ENCODE measurements at regions not wholly inside any gene's neighbourhood (a gene's known extent, or its start where the extent isn't known, plus 50 kb on each side); places are given as distances from the start of the nearest gene placed in this dataset.

GRCh38 chr11:37612146-37612545, 1014.1 kb upstream of the RAG2 start:
- no peaks in the 10 kb centered on the region for H3K36me3 ChIP-seq
- no peaks in the 10 kb centered on the region for H3K4me1 ChIP-seq
- intact Hi-C loops (cut with DNase I), result no loop called here
- no peak for TF ChIP-seq CTCF (IDR thresholded peaks at IDR 0.05)
- H3K9me3 ChIP-seq, result no peaks in the 10 kb centered on the region
- no peak overlapping the region for H3K4me3 ChIP-seq
- ATAC-seq (no peak), DNase-seq (no peak)
- H3K27me3 ChIP-seq (ENCODE audit: low read depth), result no peaks in the 10 kb centered on the region
- no peak overlapping the region for H3K27ac ChIP-seq

DNA sequence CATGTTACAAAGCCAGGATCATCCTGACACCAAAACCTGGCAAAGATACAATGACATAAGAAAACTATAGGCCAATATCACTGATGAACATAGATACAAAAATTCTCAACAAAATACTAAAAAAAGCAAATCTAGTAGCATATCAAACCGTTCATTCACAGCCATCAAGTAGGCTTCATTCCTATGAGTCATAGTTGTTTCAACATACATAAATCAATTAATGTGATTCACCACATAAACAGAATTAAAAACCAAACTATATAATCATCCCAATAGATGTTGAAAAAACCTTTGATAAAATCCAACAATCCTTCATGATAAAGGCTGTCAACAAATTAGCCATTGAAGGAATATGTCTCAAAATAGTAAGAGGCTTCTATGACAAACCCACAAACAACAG, 1007.2 kb upstream of the RAG2 start:
- TF ChIP-seq CTCF (IDR thresholded peaks at IDR 0.05), result no peak
- no peak overlapping the region for H3K4me3 ChIP-seq
- no peaks in the 10 kb centered on the region for H3K9me3 ChIP-seq
- H3K27ac ChIP-seq, result no peak overlapping the region
- ATAC-seq (no peak), DNase-seq (no peak)
- H3K4me1 ChIP-seq, result no peaks in the 10 kb centered on the region
- H3K27me3 ChIP-seq (ENCODE audit: low read depth), result no peaks in the 10 kb centered on the region
- intact Hi-C loops (cut with DNase I), result no loop called here
- H3K36me3 ChIP-seq, result no peaks in the 10 kb centered on the region

DNA sequence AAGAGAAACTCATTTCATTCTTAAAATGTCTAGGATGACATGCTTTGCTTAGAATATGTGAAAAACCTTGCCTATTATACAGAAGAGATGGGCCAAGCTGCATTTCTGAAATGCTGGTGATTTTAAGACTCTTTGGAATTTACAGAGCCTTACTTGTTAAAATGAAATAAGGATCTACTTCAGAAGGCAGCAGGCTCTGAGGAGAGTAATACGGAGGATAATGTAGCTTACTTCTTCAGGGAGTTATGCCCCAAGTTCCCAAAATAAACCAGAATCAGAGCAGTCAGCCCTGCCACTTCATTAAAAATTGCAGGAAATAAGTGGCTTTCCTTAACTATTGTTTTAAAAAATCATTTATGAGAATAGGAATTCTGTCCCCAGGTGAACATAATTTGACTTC, 1000.3 kb upstream of the RAG2 start:
- DNase-seq (no peak), ATAC-seq (no peak)
- no peak overlapping the region for H3K4me3 ChIP-seq
- H3K36me3 ChIP-seq, result no peaks in the 10 kb centered on the region
- no peak overlapping the region for H3K27ac ChIP-seq
- H3K4me1 ChIP-seq, result no peaks in the 10 kb centered on the region
- no peaks in the 10 kb centered on the region for H3K27me3 ChIP-seq (ENCODE audit: low read depth)
- TF ChIP-seq CTCF (IDR thresholded peaks at IDR 0.05), result no peak
- intact Hi-C loops (cut with DNase I), result no loop called here
- H3K9me3 ChIP-seq, result no peaks in the 10 kb centered on the region

GRCh38 chr11:37597776-37598175, 999.7 kb upstream of the RAG2 start:
- intact Hi-C loops (cut with DNase I), result no loop called here
- H3K27me3 ChIP-seq (ENCODE audit: low read depth), result no peaks in the 10 kb centered on the region
- DNase-seq (no peak), ATAC-seq (no peak)
- no peaks in the 10 kb centered on the region for H3K9me3 ChIP-seq
- no peak overlapping the region for H3K4me3 ChIP-seq
- no peaks in the 10 kb centered on the region for H3K4me1 ChIP-seq
- no peaks in the 10 kb centered on the region for H3K36me3 ChIP-seq
- H3K27ac ChIP-seq, result no peak overlapping the region
- no peak for TF ChIP-seq CTCF (IDR thresholded peaks at IDR 0.05)

DNA sequence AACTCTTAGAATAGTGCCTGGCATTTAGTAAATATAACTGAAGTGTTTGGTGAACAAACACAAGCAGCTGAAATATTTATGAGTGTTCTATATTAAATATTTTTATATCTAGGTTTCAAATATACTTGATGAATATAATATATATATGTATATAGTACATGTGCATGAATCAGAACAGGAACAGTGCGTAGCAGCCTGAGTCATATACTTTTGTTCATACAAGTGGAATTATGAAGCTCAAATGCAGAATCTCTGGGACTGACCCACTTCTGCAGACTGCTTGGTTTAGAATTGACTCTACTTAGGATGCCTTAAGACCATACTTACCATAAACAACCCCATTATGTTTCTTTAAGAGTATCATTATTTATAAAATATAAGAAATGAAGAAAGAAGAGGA, 997.8 kb upstream of the RAG2 start:
- no peak overlapping the region for H3K27ac ChIP-seq
- H3K27me3 ChIP-seq (ENCODE audit: low read depth), result no peaks in the 10 kb centered on the region
- DNase-seq, result no peak
- H3K4me3 ChIP-seq, result no peak overlapping the region
- no peaks in the 10 kb centered on the region for H3K4me1 ChIP-seq
- intact Hi-C loops (cut with DNase I), result no loop called here
- TF ChIP-seq CTCF (IDR thresholded peaks at IDR 0.05), result no peak
- no peaks in the 10 kb centered on the region for H3K36me3 ChIP-seq
- no peaks in the 10 kb centered on the region for H3K9me3 ChIP-seq
- no peak for ATAC-seq

GRCh38 chr11:37574361-37574760, 976.3 kb upstream of the RAG2 start:
- Histone ChIP-seq H3K27ac (no peak overlapping the region), H3K27me3 (ENCODE audit: low read depth) (no peaks in the 10 kb centered on the region), H3K9me3 (no peaks in the 10 kb centered on the region), H3K36me3 (no peaks in the 10 kb centered on the region), H3K4me3 (no peak overlapping the region), H3K4me1 (no peaks in the 10 kb centered on the region)
- intact Hi-C loops (cut with DNase I), result no loop called here
- TF ChIP-seq CTCF (IDR thresholded peaks at IDR 0.05), result no peak
- ATAC-seq (no peak), DNase-seq (no peak)
